HFFc6 (cell line): ENCODE measurements at regions not wholly inside any gene's neighbourhood (a gene's known extent, or its start where the extent isn't known, plus 50 kb on each side); places are given as distances from the start of the nearest gene placed in this dataset.
"Not testable (repeated sequence)": the region's sequence is repeated elsewhere in the genome, so short reads cannot be mapped to it uniquely, and the experiment has no call there.

Source experiments
- DNase-seq: peaks from one replicate; pipeline ENCODE4 v3.0.0-alpha.2; 2018
- H3K27ac Mint-ChIP-seq: 2 replicates; pipeline ENCODE4 v1.8.0; 2020; ENCODE audit warnings: mild to moderate bottlenecking, mixed read lengths
- H3K27me3 Mint-ChIP-seq: 2 replicates; pipeline ENCODE4 v1.8.0; 2021; ENCODE audit warnings: mild to moderate bottlenecking, moderate library complexity, mixed read lengths; ENCODE audit not compliant: insufficient read depth
- H3K36me3 Mint-ChIP-seq: 2 replicates; pipeline ENCODE4 v1.8.0; 2021; ENCODE audit warnings: low read depth, mixed read lengths
- H3K4me1 Mint-ChIP-seq: 2 replicates; pipeline ENCODE4 v1.8.0; 2020; ENCODE audit warnings: low read depth, mixed read lengths
- H3K4me3 Mint-ChIP-seq: 2 replicates; pipeline ENCODE4 v1.8.0; 2020; ENCODE audit warnings: mild to moderate bottlenecking, moderate library complexity, mixed read lengths
- H3K9me3 Mint-ChIP-seq: 2 replicates; pipeline ENCODE4 v1.8.0; 2020; ENCODE audit warnings: mild to moderate bottlenecking, mixed read lengths
- CTCF ChIP-seq: fragments of 200-600 bp; sonication (generic); IDR thresholded peaks from 2 replicates; pipeline ENCODE4 v1.5.0; 2021; ENCODE audit warnings: antibody characterized with exemption, mild to moderate bottlenecking

- Mint-ChIP-seq H3K27ac (peak overlapping the region; percentile 98), H3K9me3 (0 out of 2 replicates have a peak, but pooled peaks cover 4% of the 10 kb centered on the region), H3K27me3 (no peaks in the 10 kb centered on the region)
Observed at GRCh38 chr12:75943730-75944096, 87.9 kb downstream of the PHLDA1 start.

GRCh38 chr12:75941661-75942060 lies 89.9 kb downstream of the PHLDA1 start:
- not testable (repeated sequence) for H3K4me3 Mint-ChIP-seq, H3K9me3 Mint-ChIP-seq, H3K27me3 Mint-ChIP-seq, DNase-seq, H3K36me3 Mint-ChIP-seq, H3K27ac Mint-ChIP-seq
- peaks cover 27% of the 10 kb centered on the region for H3K4me1 Mint-ChIP-seq

More at GRCh38 chr12:75943730-75944096, 87.9 kb downstream of the PHLDA1 start:
- H3K4me1 Mint-ChIP-seq = peaks cover 45% of the 10 kb centered on the region
- peak overlapping the region; percentile 78 for H3K4me3 Mint-ChIP-seq
- no peak for DNase-seq
- H3K36me3 Mint-ChIP-seq = no peaks in the 10 kb centered on the region
- no peak for TF ChIP-seq CTCF

- no peak for DNase-seq
- 0 out of 2 replicates have a peak, but pooled peaks cover 4% of the 10 kb centered on the region for H3K9me3 Mint-ChIP-seq
- no peak for TF ChIP-seq CTCF
- no peaks in the 10 kb centered on the region for H3K27me3 Mint-ChIP-seq
- no peaks in the 10 kb centered on the region for H3K36me3 Mint-ChIP-seq
- no peak overlapping the region for H3K27ac Mint-ChIP-seq
- peaks cover 16% of the 10 kb centered on the region for H3K4me1 Mint-ChIP-seq
- no peak overlapping the region for H3K4me3 Mint-ChIP-seq
Observed at GRCh38 chr12:75939016-75939642, 92.4 kb downstream of the PHLDA1 start.

GRCh38 chr12:75938189-75938588 lies 93.4 kb downstream of the PHLDA1 start:
- Mint-ChIP-seq H3K4me3 (no peak overlapping the region), H3K27ac (no peak overlapping the region), H3K27me3 (no peaks in the 10 kb centered on the region), H3K36me3 (no peaks in the 10 kb centered on the region), H3K9me3 (0 out of 2 replicates have a peak, but pooled peaks cover 4% of the 10 kb centered on the region), H3K4me1 (peaks cover 17% of the 10 kb centered on the region)
- TF ChIP-seq CTCF = no peak
- DNase-seq = no peak

GRCh38 chr12:75937486-75937885 lies 94.1 kb downstream of the PHLDA1 start:
- Mint-ChIP-seq H3K4me3 (no peak overlapping the region), H3K9me3 (0 out of 2 replicates have a peak, but pooled peaks cover 4% of the 10 kb centered on the region)

More at GRCh38 chr12:75937486-75937885, 94.1 kb downstream of the PHLDA1 start:
- DNase-seq = no peak
- no peak overlapping the region for H3K27ac Mint-ChIP-seq
- H3K36me3 Mint-ChIP-seq = no peaks in the 10 kb centered on the region
- no peaks in the 10 kb centered on the region for H3K27me3 Mint-ChIP-seq
- H3K4me1 Mint-ChIP-seq = peaks cover 24% of the 10 kb centered on the region
- no peak for TF ChIP-seq CTCF
